MCF 10A (cell line): ENCODE measurements at regions not wholly inside any gene's neighbourhood (a gene's known extent, or its start where the extent isn't known, plus 50 kb on each side); places are given as distances from the start of the nearest gene placed in this dataset.

ENCODE experiments used
- BruUV-seq: library from RNA; stranded (reverse); fragments of 400-500 nt; replicated peaks from 2 replicates; lab custom pipeline; 2021; lab: Mats Ljungman, UMichigan
- CTCF ChIA-PET: fragments of 300-600 bp; sonication (Branson Sonifier 250); formaldehyde crosslinking; extraction: SDS; loops from one replicate; lab custom pipeline; 2021; ENCODE audit warnings: antibody characterized with exemption, inconsistent platforms; lab: Yijun Ruan, JAX
- POLR2A ChIA-PET: fragments of 300-600, 350-650 bp; sonication (Branson Sonifier 250); formaldehyde crosslinking; extraction: SDS; loops from one replicate; lab custom pipeline; 2020; ENCODE audit warnings: antibody characterized with exemption, inconsistent platforms; lab: Yijun Ruan, JAX
- DNase-seq: peaks from one replicate; pipeline ENCODE4 v3.0.0-alpha.2; 2018; ENCODE audit not compliant: unreplicated experiment
- H3K27ac Mint-ChIP-seq: one replicate; pipeline ENCODE4 v1.8.0; 2022; ENCODE audit warnings: mild to moderate bottlenecking, low read depth, mixed read lengths; ENCODE audit not compliant: unreplicated experiment
- H3K27me3 Mint-ChIP-seq: one replicate; pipeline ENCODE4 v1.8.0; 2022; ENCODE audit warnings: mixed read lengths; ENCODE audit not compliant: insufficient read depth, unreplicated experiment
- H3K36me3 Mint-ChIP-seq: one replicate; pipeline ENCODE4 v1.8.0; 2022; ENCODE audit warnings: mild to moderate bottlenecking, moderate library complexity, mixed read lengths; ENCODE audit not compliant: insufficient read depth, unreplicated experiment
- H3K4me1 Mint-ChIP-seq: one replicate; pipeline ENCODE4 v1.8.0; 2022; ENCODE audit warnings: mixed read lengths; ENCODE audit not compliant: insufficient read depth, unreplicated experiment
- H3K4me3 Mint-ChIP-seq: one replicate; pipeline ENCODE4 v1.8.0; 2022; ENCODE audit warnings: mild to moderate bottlenecking, moderate library complexity, mixed read lengths; ENCODE audit not compliant: unreplicated experiment
- H3K9me3 Mint-ChIP-seq: one replicate; pipeline ENCODE4 v1.8.0; 2022; ENCODE audit warnings: mixed read lengths; ENCODE audit not compliant: unreplicated experiment
- CTCF ChIP-seq: fragments of 200-600 bp; IDR thresholded peaks from one replicate; pipeline ENCODE4 v1.8.0; 2022; ENCODE audit warnings: antibody characterized with exemption, mild to moderate bottlenecking; ENCODE audit not compliant: unreplicated experiment
- intact Hi-C: fragments of 100-400 bp; cut with micrococcal nuclease; formaldehyde crosslinking; loops from 2 replicates; pipeline ENCODE4 v1.14.1; 2022

- intact Hi-C loops, result no loop called here
- Mint-ChIP-seq H3K4me3 (no peak overlapping the region), H3K4me1 (no peaks in the 10 kb centered on the region), H3K27me3 (peaks cover 58% of the 10 kb centered on the region), H3K36me3 (no peaks in the 10 kb centered on the region), H3K27ac (no peak overlapping the region), H3K9me3 (no peaks in the 10 kb centered on the region)
- CTCF ChIA-PET, result interaction anchor here (0.7 kb wide), 2 partner anchors 668 to 687 kb away, joined by 3 to 5 read pairs; no protein-coding TSS in a partner anchor
- BruUV-seq, result no TSS peak
- TF ChIP-seq CTCF, result no peak
- POLR2A ChIA-PET, result no interaction called here
- DNase-seq, result no peak
These were observed 708.9 kb upstream of the CCDC179 start for GRCh38 chr11:23569134-23569533.

DNA sequence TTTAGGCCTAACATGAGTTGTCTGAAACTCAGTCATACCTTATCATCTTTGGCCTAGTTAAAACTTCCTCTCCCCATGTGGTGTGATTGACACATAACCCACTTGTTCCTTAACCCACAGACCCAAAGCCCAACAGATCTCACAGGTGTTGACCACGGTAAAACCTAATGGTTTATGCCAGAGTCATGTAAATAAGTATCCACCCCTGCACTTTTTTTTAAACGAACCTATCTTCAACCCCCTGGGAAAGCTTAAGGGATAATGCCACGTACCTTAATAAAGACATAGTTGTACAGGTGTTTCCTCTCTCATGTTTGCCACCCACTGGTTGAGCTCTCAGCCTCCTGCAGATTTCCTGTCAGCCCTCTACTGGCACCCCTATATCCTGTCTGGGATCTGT lies 709.3 kb upstream of the CCDC179 start:
- Mint-ChIP-seq H3K4me1 (no peaks in the 10 kb centered on the region), H3K36me3 (no peaks in the 10 kb centered on the region), H3K4me3 (no peak overlapping the region), H3K27ac (no peak overlapping the region), H3K27me3 (peaks cover 58% of the 10 kb centered on the region), H3K9me3 (no peaks in the 10 kb centered on the region)
- intact Hi-C loops, result no loop called here
- no peak for TF ChIP-seq CTCF
- BruUV-seq, result no TSS peak
- ChIA-PET POLR2A (no interaction called here), CTCF (no interaction called here)
- DNase-seq, result no peak

- Mint-ChIP-seq H3K27me3 (peaks cover 54% of the 10 kb centered on the region), H3K4me3 (no peak overlapping the region), H3K4me1 (no peaks in the 10 kb centered on the region), H3K36me3 (no peaks in the 10 kb centered on the region), H3K27ac (no peak overlapping the region), H3K9me3 (no peaks in the 10 kb centered on the region)
- BruUV-seq, result no TSS peak
- ChIA-PET CTCF (interaction anchor here (0.7 to 0.9 kb wide), 2 partner anchors 31 to 45 kb away, joined by 3 read pairs; no protein-coding TSS in a partner anchor), POLR2A (no interaction called here)
- DNase-seq, result no peak
- intact Hi-C loops, result no loop called here
- no peak for TF ChIP-seq CTCF
These were observed 710.6 kb upstream of the CCDC179 start for GRCh38 chr11:23570828-23571227.

GRCh38 chr11:23573429-23573828 lies 713.2 kb upstream of the CCDC179 start:
- ChIA-PET CTCF (interaction anchor here (0.6 kb wide), 1 partner anchor 148 kb away, joined by 3 read pairs; no protein-coding TSS in a partner anchor), POLR2A (no interaction called here)
- Mint-ChIP-seq H3K4me1 (no peaks in the 10 kb centered on the region), H3K27me3 (peaks cover 45% of the 10 kb centered on the region), H3K36me3 (no peaks in the 10 kb centered on the region), H3K27ac (no peak overlapping the region), H3K4me3 (no peak overlapping the region), H3K9me3 (no peaks in the 10 kb centered on the region)
- no peak for DNase-seq
- no TSS peak for BruUV-seq
- no peak for TF ChIP-seq CTCF
- intact Hi-C loops, result no loop called here
